Retinal pigment epithelial cell (primary cell): ENCODE measurements at regions not wholly inside any gene's neighbourhood (a gene's known extent, or its start where the extent isn't known, plus 50 kb on each side); places are given as distances from the start of the nearest gene placed in this dataset.
A peak's percentile ranks its signal among the peaks of the same experiment; 100 is the strongest.
"Not testable (repeated sequence)": the region's sequence is repeated elsewhere in the genome, so short reads cannot be mapped to it uniquely, and the experiment has no call there.

Experiments
- DNase-seq: peaks from one replicate; pipeline ENCODE4 v3.0.0-alpha.2; 2010; ENCODE audit warnings: low read depth
- H3K4me3 ChIP-seq: 2 replicates; pipeline ENCODE4 v1.5.1; 2011; ENCODE audit warnings: mild to moderate bottlenecking, low read length, control low read depth, moderate library complexity
- TF ChIP-seq, protein P1 (sequence below): conservative IDR thresholded peaks from 2 replicates; pipeline ENCODE4 v1.5.1; 2011; ENCODE audit warnings: low read depth, low read length, control low read depth, inconsistent platforms

DNA sequence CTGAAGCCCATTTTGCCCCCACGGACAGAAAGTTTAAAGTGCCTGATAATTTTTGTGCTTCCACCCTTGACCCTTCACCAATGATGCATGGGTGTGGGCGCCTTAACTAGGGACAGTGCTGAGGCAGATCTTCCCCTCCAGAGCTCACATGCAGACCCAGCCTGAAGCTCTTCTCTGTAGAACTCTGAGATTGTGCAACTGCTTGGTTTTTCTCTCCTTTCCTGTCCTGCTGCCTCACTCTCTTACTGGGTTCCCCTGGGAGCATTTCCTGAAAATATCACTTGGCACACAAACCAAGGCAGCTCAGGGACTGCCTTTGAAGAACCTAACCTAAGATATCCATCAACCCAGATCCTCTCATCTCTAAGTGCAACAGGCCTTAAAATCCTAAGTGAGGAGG, 220.3 kb upstream of the STT3B start:
- H3K4me3 ChIP-seq, result no peak overlapping the region
- DNase-seq, result no peak
- TF ChIP-seq, protein P1, sequence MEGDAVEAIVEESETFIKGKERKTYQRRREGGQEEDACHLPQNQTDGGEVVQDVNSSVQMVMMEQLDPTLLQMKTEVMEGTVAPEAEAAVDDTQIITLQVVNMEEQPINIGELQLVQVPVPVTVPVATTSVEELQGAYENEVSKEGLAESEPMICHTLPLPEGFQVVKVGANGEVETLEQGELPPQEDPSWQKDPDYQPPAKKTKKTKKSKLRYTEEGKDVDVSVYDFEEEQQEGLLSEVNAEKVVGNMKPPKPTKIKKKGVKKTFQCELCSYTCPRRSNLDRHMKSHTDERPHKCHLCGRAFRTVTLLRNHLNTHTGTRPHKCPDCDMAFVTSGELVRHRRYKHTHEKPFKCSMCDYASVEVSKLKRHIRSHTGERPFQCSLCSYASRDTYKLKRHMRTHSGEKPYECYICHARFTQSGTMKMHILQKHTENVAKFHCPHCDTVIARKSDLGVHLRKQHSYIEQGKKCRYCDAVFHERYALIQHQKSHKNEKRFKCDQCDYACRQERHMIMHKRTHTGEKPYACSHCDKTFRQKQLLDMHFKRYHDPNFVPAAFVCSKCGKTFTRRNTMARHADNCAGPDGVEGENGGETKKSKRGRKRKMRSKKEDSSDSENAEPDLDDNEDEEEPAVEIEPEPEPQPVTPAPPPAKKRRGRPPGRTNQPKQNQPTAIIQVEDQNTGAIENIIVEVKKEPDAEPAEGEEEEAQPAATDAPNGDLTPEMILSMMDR, result no peak

DNA sequence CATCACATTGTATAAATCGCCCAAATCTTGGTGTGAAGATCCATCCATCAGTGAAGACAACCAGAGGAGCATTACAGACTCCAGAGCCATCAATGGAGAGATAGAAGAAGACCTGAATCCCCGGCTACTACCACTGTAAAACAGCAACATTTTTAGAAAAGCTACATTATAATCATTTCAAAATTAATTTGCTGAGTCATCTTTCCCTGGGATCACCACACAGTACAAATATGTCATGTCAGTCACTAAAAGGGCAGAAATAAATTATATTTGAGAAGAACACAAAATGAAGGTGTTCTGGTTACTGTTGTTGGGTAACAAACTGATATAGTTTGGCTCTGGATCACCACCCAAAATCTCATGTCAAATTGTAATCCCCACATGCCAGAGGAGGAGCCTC, 218.5 kb upstream of the STT3B start:
- TF ChIP-seq, protein P1, result no peak
- no peak for DNase-seq
- H3K4me3 ChIP-seq, result no peak overlapping the region

DNA sequence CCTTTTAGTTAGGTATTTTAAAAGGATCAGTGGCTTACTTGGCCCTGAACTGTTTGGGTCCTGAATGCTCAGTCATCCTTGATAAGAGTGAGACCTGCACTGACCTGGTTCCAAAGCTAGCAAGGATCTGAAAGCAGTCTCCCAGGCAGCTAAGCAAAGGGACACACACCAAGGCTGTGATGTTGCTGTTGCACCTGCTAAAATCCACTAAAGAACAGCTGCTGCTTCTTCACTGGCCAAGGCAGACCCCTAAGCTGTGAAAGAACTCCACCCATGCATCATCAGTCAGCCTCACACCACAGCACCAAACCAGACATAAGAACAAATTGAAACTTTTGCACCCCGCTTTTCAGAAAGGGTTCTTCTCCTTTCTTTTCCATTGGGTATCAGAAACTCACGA, 213.4 kb upstream of the STT3B start:
- DNase-seq, result no peak
- TF ChIP-seq, protein P1, result no peak
- H3K4me3 ChIP-seq, result no peak overlapping the region

DNA sequence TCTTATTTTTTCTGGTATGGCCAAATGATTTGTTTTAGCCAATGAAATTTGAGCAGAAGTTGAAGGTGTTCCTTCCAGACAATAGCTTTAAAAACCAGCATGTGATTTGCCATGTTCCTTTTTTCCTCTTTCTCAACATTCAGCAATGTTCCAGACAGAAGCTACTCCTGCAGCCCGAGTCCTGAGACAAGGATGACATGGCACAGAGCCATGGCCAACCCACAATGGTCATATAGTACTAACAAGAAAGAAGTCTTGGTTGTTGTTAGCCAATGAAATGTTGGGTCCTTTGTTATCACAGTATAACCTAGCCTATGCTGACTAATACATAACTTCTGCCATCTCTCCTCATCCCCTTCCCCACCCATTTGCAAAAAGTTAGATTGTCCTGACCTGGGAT, 211.1 kb upstream of the STT3B start:
- DNase-seq, result no peak
- TF ChIP-seq, protein P1, result no peak

DNA sequence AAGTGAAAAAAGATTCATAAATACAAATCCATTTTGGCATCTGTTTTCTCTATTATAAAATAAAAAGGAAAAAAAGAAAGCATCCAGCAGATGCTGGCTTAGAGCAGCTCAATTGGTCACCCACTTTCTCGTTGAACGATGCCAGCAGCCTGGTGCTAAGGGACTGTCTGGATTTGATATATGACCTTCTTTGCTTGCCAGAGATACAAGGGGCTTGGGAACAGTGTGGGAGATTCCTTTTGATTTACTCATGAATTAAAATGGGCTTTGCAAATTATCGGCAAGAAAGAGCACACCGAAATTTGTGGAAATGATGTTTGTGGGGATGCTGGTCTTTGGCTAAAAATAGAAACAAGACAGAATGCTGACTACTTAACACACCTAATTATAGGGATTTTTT, 210.3 kb upstream of the STT3B start:
- H3K4me3 ChIP-seq, result no peak overlapping the region
- TF ChIP-seq, protein P1, result no peak
- DNase-seq, result no peak

More for the DNA sequence above, 211.1 kb upstream of the STT3B start:
- no peak overlapping the region for H3K4me3 ChIP-seq

DNA sequence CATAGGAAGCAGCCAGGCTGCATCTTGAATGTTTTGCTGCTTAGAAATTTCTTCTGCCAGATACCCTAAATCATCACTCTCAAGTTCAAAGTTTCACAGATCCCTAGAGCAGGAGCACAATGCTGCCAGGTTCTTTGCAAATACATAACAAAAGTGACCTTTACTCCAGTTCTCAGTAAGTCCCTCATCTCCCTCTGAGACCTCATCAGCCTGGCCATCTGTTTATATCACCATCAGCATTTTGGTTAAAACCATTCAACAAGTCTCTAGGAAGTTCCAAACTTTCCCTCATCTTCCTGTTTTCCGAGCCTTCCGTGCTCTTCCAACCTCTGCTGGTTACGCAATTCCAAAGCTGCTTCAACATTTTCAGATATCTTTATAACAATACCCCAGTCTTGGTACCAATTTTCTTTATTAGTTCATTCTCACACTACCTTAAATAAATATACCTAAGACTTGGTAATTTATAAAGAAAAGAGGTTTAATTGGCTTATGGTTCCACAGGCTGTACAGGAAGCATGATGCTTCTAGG, 204.8 kb upstream of the STT3B start:
- not testable (repeated sequence) for H3K4me3 ChIP-seq, DNase-seq

DNA sequence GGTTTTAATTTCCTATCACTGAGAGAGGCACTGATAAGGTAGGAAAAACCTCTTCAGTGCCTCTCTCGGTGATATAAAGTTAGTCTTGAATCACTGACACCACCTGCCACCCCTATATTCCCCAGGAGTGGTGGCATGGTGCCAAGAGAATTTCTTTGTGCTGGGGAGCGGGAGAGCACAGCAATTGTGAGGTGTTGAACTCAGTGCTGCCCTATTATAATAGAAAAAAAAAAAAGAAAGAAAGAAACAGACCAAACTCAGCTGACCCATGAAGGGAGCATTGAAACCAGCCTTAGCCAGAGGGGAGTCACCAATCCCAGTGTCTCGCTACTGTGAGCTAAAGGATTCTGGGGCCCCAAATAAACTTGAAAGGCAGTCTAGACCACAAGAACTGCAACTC, 201.4 kb upstream of the STT3B start:
- no peak overlapping the region for H3K4me3 ChIP-seq
- DNase-seq, result no peak
- TF ChIP-seq, protein P1, result no peak

DNA sequence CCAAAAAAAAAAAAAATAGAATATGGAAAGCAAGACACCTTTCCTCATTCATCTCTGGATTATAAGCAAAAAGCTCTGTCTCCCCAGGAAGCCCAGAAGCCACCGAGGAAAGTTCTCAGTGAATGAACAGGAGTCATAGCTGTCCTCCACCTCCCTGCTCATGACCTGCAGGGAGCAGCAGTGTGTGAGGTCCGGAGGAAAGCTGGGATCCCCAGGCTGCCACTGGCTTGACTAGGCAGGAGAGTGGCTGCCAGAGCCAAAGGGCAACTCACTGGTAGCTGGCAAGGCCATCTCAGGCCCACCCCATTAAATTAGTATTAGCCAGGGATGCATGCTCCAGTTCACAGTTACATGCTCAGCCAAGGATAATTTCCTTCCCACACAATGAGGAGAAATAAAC, 191.6 kb upstream of the STT3B start:
- H3K4me3 ChIP-seq, result no peak overlapping the region
- no peak for DNase-seq
- TF ChIP-seq, protein P1, result peak; percentile 48
